ENCODE measurements at regions not wholly inside any gene's neighbourhood (a gene's known extent, or its start where the extent isn't known, plus 50 kb on each side); places are given as distances from the start of the nearest gene placed in this dataset.
A peak's percentile ranks its signal among the peaks of the same experiment; 100 is the strongest.
"Not testable (repeated sequence)": the region's sequence is repeated elsewhere in the genome, so short reads cannot be mapped to it uniquely, and the experiment has no call there.

DNA sequence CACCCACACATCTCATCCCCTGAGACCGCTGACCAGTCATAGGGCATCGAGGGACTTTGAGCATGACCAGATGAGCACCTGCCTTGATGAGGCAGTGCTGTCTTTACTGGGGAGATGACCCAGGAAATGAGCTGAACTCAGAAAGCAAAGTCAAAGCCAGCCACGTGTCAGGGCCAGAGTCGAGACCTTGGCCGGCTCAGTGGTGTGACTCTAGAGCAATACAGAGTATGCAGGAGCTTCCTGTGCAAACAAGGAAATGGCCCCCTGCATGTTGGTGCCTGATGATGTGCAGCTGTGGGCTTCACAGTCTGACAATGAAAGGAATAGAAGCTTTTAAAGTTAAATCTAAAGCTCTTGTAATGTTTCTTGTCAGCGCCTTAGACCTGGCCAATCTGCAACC lies 332.9 kb downstream of the PCNX1 start:
- no peak for DNase-seq (ENCODE audit: low read depth in 2 of 2)

DNA sequence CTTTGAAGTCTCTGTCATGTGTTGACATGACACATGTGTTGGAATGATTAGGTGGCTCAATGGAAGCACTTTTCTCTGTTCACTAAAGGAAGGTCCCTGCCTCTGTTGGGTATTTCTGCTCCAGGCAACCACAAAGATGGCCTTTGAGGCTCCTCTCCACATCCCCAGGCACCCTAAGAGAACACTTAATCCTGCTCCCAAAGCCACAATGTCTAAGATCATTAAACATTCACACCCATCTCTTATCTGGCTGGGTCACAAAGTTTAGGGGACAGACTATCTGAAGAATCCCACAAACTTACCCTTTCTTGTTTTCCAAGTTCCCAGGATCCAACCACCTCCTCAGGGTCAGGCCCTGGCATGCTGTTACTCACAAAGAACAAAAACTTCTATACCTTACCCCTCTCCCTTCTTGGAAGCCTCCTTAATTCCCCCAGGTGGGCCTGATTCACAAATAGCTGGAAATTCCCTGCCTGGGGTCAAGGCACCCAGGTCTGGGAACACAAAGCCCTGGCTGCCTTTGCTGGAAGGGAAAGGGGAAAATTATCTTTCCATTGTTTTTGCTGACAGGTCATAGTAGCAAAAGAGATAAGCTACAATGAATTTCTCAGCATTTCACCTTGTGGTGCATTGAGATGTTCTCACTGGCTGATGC lies 333.7 kb downstream of the PCNX1 start:
- no peak for DNase-seq (ENCODE audit: low read depth in 2 of 2)

DNA sequence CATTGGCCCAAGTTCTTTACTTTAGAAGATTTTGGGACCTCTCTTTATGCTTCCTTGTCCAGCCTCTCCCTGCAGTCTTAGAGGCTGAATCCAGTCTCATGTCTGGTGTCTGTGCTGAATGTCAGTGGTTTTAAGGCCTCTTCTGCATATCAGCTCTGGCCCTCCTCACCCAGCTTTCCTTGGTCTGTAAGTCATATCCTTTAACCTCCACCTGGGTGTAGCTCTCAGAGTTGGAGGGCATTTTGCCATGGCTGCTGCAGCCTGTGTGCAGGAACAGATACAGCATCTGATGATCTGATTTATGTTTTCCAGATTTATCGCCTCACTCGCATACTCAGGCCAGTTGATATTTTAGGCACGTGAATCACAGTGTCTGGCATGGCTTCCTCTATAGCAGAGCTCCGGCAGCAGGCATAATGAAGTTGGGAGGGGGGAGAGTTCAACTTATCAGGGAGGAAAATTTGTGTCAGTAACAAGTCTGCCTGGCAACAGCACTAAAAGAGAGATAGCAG lies 335.0 kb downstream of the PCNX1 start:
- peak; percentile 94 for DNase-seq (ENCODE audit: low read depth in 2 of 2)

DNA sequence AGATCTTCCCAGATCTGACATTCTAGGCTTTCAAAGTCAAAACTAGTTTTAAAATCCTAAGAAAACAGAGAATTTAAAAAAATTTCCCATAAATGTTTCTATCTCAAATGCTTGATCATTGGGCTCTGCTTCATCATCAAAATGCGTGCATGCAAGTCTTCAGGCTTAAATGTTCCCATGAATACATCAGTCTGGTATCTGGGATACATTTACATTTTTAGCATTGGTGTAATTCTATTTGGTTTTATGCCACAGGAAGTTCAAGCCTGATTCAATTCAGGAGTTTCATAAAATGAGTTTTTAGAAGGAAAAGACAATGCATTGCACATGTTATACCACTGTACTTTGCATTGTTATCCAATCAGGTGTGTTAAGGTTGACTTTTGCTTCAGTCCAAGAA lies 336.4 kb downstream of the PCNX1 start:
- DNase-seq (ENCODE audit: low read depth in 2 of 2) = peak; percentile 85

DNA sequence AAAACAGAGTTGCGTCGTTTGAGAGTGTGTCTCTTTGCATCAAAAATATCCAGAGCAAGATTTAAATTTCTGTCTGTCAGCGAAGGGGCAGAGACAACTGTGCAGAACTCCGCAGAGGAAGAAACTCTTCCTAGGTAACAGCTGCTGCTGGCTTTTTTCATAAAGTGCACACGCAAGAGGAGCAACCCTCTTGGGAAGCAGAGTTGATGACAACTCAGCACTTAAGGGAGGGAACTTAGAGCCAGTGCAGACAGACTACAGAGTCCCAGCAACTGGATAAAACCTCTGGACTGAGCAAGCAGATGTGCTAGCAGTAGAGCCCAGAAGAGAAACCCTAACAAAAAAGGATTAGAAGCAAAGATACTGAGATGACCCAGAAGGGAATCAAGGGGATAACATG lies 337.1 kb downstream of the PCNX1 start:
- DNase-seq (ENCODE audit: low read depth in 2 of 2) = no peak

DNA sequence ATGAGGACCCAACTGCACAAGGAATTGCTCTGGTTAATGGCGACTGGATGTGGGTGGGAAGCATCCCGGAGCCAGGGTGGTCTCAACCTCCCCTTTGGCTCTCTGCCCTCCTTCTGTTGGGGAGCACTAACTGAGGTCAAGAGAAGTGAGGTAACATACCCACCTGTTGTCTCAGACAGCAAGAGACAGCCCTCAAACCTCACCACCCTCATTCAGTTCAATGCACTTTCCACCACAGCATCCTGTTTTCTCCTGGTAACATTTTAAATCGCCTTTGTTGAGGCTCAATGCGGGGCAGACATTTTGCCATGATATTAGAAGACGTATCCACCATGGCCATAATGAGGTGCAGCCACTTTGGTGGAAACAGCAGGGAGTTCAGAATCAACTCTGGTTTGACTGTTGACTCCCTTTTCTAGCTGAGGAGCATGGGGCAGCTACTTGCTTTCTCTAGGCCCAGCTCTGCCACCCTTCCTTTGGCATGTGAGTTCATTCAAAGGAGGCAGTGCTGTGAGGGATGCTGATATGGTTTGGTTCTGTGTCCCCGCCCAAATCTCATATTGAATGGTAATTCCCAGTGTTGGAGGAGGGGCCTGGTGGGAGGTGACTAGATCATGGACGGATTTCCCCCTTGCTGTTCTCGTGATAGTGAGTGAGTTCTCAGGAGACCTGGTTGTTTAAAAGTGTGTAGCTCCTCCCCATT lies 338.6 kb downstream of the PCNX1 start:
- no peak for DNase-seq (ENCODE audit: low read depth in 2 of 2)

DNA sequence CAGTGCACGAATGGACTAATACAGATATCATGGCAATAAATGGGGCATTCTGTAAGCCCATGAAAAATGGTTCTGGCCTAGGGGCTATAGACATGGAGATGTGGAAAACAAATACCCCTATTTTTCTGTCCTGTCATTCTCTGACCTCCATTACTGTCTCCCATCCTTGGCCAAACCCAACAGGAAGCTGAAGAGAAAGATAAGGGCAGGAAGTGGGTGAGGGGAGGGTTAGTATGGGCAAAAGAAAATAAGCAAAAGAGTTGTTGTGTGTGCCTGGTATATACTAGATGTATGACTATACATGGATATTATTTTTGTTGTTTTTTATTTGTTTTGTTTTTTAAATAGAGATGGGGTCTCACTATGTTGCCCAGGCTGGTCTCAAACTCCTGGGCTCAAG lies 339.3 kb downstream of the PCNX1 start:
- no peak for DNase-seq (ENCODE audit: low read depth in 2 of 2)

DNA sequence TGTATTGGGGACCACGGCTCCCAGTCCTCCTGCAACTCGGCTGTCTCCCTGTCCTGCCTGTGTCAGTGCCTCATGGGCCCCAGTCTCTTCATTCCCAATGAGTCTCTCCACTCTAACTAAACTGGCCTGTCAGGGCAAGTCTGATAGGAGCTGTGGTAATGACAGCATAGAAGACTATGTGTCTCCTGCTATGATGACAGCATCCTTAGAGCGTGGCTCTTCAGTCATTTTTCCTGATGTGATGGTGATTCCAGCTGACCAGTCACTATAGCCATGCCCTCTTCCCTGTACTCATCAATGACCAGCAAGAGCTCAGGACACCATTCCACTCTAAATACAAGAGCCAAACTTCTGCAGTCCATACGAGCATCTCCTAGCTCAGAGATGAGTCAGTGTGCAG lies 339.8 kb downstream of the PCNX1 start:
- no peak for DNase-seq (ENCODE audit: low read depth in 2 of 2)

DNA sequence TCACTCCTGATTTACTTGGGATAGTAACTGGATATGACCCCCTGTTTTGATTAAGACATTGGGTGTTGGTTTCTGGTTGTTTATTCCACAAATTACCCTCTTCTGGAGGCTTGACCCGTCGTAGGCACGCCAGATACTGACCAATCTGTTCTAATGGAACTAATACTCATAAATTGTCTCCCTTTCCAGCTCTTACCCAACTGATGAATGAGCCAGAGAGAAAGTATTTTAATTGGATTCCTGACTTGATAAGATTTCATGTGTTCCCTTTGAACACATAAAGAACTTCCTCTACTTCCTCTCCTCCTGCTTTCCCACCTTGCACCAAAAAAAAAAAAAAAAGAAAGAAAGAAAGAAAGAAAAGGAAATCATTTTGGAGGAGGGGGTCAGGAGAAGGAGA lies 340.9 kb downstream of the PCNX1 start:
- DNase-seq (ENCODE audit: low read depth in 2 of 2) = no peak

DNA sequence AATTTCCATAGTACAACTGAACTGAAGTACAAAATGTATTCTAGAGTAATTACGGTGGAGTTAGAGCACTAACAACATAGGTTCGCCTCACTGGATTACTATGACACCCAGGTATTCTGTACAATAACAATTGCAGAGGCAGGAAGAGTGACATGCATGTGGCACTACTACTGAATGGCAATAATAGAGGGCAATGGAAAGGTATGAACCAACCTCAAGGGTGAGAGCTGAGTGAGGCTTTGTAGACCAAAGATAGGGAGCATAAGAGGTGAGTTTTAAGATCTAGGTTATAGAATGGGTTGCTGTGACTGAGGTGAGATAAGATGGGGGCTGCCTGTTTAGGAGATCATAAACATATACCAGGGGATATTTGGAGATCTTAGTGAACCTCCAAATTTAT lies 343.1 kb downstream of the PCNX1 start:
- no peak for DNase-seq (ENCODE audit: low read depth in 2 of 2)

DNA sequence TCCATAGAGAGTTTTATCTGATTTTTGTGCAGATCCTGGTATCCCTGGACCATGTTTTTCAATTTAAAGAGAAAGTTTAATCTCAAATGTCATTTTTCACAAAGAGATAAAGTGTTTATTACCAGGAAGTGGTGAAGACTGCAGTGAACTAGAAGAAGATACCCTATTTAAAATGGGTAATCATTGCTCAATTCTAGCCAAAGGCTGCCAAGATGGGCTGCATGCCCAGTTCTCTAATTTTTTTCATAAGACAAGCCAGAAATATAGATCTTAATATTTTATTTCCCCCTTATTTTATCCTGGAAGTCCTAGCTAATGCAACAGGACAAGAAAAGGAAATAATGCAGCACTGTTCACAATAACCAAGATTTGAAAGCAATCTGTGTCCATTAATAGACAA lies 343.5 kb downstream of the PCNX1 start:
- no peak for DNase-seq (ENCODE audit: low read depth in 2 of 2)

DNA sequence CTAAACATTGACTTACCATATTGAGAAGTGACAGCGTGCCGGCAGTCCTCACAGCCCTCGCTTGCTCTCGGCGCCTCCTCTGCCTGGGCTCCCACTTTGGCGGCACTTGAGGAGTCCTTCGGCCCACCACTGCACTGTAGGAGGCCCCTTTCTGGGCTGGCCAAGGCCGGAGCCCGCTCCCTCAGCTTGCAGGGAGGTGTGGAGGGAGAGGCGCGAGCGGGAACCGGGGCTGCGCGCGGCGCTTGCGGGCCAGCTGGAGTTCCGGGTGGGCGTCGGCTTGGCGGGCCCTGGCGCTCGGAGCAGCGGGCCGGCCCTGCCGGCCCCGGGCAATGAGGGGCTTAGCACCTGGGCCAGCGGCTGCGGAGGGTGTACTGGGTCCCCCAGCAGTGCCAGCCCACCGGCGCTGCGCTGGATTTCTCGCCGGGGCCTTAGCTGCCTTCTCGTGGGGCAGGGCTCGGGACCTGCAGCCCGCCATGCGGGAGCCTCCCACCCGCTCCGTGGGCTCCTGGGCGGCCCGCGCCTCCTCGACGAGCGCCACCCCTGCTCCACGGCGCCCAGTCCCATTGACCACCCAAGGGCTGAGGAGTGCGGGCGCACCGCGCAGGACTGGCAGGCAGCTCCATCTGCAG lies 346.9 kb downstream of the PCNX1 start:
- DNase-seq (ENCODE audit: low read depth in 2 of 2) = not testable (repeated sequence)

DNA sequence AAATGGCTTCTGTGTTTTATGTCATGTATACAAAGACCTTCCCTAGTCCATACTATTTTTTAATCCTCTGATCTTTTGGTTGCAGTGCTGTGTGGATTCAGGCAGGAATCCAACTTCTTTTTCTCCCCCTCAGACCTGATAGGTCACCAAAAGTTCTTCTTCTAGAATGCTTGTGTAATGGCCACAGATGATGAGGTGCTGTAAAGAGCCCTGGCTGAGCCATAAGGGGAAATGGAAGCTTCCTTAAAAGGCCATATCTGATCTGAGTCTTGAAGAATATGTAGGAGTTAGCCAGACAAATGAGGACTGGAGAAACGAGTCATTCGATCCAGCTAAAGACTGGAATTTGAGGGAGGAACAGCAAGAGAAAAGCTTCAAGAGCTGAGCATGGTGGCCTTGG lies 353.9 kb downstream of the PCNX1 start:
- no peak for DNase-seq (ENCODE audit: low read depth in 2 of 2)

DNA sequence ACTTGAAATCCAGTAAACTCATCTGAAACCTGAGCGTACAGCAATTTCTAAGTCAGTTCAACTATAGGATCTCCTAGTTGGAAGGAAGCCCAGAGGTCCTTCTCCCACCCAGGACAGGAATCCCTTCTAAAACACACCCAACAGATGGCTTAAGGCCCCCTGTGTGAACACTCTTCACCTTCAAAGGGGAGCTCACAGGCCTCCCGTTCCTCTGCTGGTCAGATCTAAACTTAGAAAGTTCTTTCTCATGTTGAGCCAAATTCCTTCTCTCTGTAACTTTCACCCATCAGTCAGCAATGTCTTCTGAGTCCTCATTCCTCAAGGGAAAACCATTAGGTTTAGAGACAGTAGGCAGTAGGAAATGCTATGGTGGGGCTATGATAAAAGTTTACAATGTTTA lies 355.2 kb downstream of the PCNX1 start:
- DNase-seq (ENCODE audit: low read depth in 2 of 2) = no peak

DNA sequence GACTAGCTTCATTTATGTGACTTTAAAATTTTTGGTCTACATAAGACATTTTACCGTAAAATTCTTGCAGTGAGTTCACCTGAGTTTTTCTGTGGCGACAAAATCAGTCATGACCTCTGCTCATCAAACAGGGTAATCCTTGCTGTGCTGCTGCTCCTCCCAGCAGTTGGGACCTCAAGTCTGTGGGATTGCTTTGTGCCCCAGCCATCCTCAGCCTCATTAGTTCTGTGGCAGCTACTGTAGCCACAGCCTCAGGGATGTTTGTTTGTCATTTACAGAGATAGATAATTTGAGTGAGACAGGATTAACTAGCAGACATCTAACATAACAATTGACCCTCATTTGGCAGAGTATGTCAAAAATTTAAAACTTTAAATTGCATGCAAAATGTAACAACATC lies 357.0 kb downstream of the PCNX1 start:
- DNase-seq (ENCODE audit: low read depth in 2 of 2) = no peak

DNA sequence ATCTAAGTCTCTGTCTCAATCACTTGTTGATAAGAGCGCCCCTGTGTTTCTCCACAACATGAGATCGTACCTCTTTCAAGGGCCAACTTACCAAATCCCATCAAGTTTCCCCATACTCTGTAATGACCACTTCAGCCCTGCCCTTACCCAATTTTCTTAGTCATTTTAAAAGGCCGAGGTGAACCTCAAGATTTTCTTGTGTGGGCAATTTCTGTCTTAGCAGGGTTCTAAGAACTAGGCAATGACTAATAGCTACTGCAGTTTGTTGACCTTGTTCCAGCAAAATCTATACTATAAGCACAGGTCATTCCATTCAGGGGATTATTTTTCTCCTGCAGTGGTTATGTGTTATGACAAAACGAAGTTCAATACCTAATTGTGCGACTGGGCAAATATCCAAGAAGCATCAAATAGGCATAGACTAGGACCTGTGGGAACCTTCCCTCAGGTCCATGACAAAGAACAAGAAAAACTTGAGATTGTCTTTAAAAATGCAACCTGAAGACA lies 359.8 kb downstream of the PCNX1 start:
- DNase-seq (ENCODE audit: low read depth in 2 of 2) = peak in 1 of 2 experiments; percentile 19

DNA sequence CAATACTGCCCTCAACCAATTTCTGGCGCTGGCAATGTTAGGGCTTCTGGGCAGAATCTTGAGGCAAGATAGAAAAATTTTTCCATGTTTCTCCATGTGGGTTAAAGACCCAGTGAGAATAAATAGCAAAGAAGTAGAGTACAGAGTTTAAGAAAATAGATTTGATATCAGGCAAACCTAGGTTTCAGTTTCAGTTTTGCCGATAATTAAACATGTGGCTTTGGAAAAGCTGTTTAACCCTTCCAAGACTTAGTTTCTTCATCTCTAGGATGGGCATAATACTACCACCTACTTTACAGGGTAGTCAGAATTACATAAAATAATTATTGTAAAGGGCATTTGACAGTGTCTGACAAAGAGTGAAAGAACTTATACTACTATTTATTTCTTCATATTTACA lies 360.4 kb downstream of the PCNX1 start:
- no peak for DNase-seq (ENCODE audit: low read depth in 2 of 2)

DNA sequence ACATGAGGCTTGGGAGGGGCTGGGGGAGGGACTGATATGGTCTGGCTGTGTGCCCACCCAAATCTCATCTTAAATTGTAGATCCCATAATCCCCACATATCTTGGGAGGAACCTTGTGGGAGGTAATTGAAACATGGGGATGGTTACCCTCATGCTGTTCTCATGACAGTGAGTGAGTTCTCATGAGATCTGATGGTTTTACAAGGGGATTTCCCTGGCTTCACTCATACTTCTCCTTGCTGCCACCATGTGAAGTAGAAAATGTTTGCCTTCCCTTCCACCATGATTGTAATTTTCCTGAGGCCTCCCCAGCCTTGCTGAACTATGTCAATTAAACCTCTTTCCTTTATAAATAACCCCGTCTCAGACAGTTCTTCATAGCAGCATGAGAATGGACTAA lies 362.9 kb downstream of the PCNX1 start:
- DNase-seq (ENCODE audit: low read depth in 2 of 2) = no peak

DNA sequence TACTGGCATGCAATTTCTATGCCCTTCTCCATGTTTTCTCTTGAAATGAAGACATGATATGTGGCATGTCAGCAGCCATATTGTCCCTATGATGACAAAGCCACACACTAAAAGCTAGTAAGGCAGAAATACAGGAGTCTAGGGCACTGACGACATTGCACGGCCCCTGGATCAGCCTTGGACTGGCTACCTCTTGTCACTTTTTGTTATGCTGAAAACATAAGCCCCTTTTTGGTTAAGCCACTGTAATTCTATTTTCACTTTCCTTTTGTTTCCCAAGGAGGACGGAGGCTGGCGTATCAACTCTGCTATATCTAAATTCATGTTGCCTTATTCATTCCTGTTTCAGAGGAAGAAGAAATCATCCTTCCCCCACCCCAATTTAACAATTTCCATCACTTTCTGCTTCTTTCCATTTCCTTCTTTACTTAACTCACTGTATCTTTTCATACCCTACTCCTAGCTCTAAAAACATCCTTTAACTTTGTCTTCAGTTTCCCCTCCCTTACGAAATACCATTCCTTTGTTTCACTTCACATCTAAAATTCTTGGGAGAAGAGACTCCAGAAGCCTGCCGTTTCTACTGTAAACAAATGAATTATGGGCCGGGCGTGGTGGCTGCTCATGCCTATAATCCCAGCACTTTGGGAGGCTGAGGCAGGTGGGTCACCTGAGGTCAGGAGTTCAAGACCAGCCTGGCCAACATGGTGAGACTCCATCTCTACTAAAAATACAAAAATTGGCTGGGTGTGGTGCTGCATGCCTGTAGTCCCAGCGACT lies 364.1 kb downstream of the PCNX1 start:
- no peak for DNase-seq (ENCODE audit: low read depth in 2 of 2)

DNA sequence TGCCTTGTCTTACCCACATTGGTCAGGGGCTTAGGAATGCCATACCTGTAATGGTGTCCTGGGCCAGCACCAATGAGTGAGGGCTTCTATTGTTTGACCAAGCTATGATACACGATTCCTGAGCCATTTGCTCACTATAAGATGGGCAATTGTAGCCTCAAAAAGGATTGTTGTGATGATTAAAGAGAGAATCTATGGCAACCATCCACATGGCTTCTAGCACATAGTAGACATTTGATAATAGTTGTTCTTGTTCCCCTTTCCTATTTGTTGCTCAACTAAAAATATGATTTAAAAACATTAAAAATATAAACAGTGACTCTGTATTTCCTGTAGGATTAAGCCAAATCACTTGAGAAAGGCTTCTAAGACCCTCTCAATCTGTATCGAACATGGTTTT lies 366.1 kb downstream of the PCNX1 start:
- DNase-seq (ENCODE audit: low read depth in 2 of 2) = no peak

DNA sequence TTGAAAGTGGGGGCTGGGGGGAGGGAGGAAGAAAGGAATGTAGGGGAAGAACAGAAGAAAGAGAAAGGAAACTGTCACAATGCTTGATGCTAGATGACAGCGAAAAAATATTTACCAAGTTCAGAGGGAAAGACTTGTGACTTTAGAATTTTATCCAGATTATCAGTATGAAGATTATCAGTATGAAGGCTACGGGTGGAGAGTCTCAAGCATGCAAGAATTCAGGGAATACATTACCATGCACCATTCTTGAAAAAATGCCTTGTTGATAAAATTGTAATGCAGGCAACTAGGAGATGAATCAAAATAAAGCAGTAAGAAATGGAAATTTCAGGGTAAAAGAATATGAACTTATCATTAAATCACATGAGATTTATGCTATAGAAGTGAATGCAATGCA lies 376.8 kb downstream of the PCNX1 start:
- no peak for DNase-seq (ENCODE audit: low read depth in 2 of 2)

DNA sequence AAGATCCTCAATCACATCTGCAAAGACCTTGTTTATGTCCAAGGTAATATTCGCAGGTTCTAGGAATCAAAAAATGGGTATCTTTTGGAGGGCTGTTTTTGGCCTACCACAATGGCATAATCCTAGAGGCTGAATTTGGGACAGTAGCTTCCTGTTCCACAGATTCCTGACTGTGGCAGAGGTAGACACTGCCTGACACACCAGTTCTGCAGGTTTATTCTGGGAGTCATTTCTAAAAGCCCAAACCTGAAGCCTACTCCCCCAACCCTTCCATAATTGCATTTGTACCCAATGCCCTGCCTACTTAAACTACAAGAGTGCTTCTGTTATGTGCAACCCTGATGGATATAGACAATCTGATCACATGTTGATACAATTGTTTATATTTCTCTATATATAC lies 378.9 kb downstream of the PCNX1 start:
- no peak for DNase-seq (ENCODE audit: low read depth in 2 of 2)

All from fibroblast of skin of left quadriceps (primary cell).